UCSD-AML1 (cell line): ENCODE measurements at regions not wholly inside any gene's neighbourhood (a gene's known extent, or its start where the extent isn't known, plus 50 kb on each side); places are given as distances from the start of the nearest gene placed in this dataset.

Source experiments
- DNase-seq: peaks from one replicate; lab custom pipeline; 2025; ENCODE audit not compliant: unreplicated experiment; lab: John Stamatoyannopoulos, UW

- no peak for DNase-seq
Observed at GRCh38 chr12:77433799-77434198, 368.4 kb upstream of the E2F7 start.

DNA sequence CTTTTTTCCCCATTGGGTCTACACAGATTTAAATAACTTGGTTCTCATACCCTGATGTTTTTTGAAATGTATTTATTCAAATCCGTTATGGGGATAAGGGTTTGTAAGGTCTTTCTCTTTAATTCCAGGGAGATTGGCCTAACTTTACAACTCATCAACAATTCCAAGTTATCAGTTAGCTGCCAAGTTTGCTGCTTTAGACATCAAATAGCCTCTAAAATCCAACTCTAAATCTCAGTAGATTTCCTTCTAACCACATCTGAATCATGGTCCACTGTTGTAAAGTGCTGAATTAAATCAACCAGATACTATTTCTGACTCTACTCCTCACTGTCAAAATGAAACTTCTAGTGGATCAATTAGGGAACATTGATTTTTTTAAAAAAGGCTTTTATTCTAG, 364.1 kb upstream of the E2F7 start:
- DNase-seq, result no peak

DNA sequence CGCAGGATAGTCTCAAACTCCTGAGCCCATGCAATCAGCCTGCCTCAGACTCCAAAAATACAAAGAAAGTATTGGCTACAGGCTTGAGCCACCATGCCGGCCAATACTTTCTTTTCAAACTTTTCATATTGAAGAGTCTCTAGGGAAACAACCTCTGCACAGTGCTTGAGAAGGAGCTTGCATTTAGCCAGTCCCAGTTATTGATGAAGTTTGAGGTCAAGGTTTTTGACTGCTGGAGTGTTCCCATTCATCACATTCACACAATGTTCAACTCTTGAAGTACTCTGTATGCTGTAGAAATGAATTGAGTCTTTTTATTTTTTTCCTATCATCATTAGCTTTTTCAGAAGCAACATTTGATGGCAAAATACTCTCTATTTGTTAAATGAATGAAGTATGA, 355.8 kb upstream of the E2F7 start:
- DNase-seq, result no peak

GRCh38 chr12:77409551-77409950, 344.2 kb upstream of the E2F7 start:
- DNase-seq, result no peak

DNA sequence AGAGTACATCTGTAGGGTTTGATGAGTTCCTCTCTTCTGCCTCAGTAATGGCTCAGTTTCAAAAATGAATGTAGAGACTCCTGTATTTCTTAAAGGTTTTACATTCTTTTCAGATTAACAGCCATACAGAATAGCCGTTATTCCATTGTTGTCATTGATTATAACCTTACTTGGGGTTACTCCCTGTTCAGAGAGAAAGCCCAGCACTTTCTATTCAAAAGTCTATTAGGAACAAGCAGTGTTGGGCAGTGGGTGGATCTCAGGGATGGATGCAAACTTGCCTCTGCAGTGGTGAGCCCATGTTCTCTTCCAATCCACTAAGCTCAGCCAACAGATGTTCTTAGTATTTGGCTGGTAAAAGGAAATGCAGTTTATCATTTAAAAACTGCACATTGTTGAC, 342.6 kb upstream of the E2F7 start:
- no peak for DNase-seq

- DNase-seq, result no peak
Observed at GRCh38 chr12:77406219-77406905, 341.0 kb upstream of the E2F7 start.

DNA sequence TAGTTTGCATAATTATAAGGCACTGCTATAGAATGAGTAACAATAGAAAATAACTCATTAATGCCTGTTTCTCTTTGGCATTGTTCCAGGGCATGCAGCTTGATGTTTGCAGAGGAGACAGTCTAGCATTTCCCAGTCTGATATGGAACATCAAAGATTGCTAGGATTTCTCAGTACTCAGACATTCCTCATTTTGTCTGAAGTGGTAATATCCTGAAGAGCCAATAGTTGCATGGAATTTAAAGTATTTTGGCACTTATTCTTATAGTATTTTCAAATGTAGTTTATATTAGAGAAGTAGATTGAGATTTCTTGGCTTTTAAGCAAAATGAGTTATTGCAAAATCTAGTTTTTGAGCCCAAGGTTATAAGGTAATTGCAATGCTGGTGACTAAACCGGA, 337.3 kb upstream of the E2F7 start:
- no peak for DNase-seq

GRCh38 chr12:77401770-77402081, 336.4 kb upstream of the E2F7 start:
- DNase-seq, result no peak

- DNase-seq, result no peak
Observed at GRCh38 chr12:77401064-77401769, 335.8 kb upstream of the E2F7 start.

- DNase-seq, result no peak
Observed at GRCh38 chr12:77392467-77393088, 327.2 kb upstream of the E2F7 start.

DNA sequence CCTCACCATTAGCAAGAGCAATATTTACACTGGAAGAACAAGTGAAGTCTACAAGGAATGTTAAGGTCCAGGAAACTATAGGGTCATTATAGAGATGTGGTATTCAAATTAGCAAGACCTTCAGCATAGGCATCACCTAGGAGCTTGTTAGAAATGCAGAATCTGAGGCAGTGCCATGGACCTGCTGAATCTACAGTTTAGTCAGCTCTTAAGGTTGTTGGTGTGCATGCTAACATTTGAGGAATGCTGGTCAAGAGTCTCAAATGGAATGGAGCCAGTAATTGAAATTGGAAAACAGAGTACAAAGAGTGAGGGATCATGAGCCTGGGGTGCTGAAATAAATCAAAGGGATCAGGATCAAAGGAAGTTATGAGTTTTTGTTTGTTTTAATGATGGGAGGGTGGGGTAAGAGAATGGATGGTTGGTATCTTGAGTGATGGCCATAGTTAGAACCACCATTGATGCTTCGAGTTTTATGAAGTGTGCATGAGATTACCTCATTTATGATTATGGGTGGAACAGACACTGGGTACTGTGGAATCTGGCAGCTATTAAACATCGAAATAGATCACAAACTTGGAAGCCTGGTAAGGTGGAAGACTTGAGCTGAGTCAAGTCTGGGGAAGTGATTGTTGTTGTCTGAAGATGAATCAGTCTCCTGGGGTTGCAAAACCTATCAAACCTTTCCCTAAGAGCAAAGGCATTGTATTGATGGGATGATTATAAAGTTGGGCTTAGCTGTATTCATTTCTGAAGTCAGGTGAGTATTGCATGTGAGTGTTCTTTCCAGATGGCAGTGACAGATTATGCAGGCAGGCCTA, 323.3 kb upstream of the E2F7 start:
- no peak for DNase-seq

GRCh38 chr12:77387671-77388070, 322.3 kb upstream of the E2F7 start:
- no peak for DNase-seq

GRCh38 chr12:77387214-77387613, 321.8 kb upstream of the E2F7 start:
- no peak for DNase-seq

GRCh38 chr12:77384941-77385340, 319.6 kb upstream of the E2F7 start:
- no peak for DNase-seq

DNA sequence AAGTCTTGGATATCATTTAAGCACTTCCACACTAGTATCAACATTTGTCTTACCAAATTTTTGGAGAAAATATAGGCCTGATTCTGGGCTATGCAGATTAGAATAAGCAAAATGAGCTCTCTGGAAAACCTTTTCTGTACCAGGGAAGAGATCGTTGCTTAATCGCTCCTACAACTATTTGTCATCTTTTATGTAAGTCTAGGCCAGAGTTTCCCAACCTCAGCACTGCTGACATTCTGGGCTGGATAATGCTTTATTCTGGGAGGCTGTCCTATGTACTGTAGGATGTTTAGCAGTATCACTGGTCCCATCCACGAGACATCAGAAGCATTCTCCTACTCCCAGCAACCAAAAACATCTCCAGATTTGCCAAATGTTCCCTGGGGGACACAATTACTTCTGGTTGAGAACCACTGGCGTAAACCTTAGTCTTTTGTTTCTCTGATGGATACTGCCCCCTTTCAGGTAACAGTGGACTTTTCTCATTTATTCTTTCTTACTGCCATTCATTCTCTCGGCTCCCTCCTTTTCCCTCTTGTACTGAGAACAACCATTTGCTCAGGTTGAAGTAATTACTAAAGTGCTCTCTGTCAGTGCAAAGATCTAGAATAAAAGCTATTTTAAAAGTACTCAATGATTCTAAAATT, 316.9 kb upstream of the E2F7 start:
- DNase-seq, result no peak

DNA sequence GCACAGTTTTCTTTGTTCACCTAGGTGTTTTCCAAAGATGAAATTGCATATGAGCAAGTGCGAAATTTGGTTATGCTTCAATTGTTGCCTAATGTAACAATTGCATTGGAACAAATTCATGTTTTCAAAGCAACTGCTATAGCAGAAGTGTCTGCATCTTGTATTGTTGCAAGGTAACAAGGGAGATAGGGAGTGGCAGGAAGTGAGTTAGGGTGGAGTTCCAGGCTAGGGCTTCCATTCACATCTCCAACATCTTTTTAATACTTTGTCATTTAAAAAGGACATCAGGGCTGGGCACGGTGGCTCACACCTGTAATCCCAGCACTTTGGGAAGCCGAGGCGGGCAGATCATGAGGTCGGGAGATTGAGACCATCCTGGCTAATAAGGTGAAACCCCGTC, 312.3 kb upstream of the E2F7 start:
- DNase-seq, result no peak

DNA sequence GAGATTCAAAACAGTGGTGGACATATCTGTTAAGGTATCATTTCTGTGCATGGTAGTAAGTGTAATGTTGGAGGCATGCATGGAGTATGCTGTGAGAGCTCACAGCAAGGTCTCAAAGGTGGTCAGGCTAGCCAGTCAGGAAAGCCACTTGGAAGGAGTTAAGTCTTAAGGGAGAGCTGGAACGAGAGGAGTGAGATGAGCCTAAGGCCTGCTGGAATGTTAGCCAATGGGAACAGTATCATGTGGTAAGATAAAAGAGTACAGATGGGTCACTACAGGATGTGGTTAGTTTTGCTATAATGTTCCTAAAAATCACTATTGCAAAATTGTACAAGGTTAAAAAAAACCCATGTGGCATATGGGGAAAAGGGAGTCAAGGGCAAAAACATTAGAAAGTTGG, 311.7 kb upstream of the E2F7 start:
- DNase-seq, result no peak

DNA sequence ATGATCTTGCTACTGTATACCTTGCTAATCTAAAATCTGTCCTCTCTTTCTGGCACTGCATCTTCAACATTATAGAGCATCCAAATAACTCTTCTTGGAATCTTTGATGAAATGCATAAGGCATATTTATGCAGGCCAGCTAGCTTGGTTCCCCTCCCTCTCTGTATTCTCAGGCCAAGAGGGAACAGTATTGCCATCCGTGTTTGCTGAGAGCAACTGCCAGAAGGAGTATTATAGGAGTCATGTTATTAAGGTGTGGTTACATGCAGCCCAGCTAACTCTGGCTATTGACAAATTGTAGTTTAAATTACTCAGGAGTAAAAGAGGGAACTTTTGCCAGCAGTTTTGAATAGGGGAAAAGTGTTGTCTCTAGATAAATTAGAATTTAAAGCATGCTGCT, 309.3 kb upstream of the E2F7 start:
- DNase-seq, result no peak

- DNase-seq, result no peak
Observed at GRCh38 chr12:77372494-77372893, 307.1 kb upstream of the E2F7 start.

GRCh38 chr12:77372026-77372425, 306.7 kb upstream of the E2F7 start:
- DNase-seq, result no peak

GRCh38 chr12:77368379-77368778, 303.0 kb upstream of the E2F7 start:
- DNase-seq, result no peak
